ENCODE measurements at regions not wholly inside any gene's neighbourhood (a gene's known extent, or its start where the extent isn't known, plus 50 kb on each side); places are given as distances from the start of the nearest gene placed in this dataset.

GRCh38 chr12:43233861-43234260 is 318.1 kb downstream of the ADAMTS20 start:
- no peak for TF ChIP-seq POLR2A (IDR thresholded peaks at IDR 0.05)
- TF ChIP-seq CTCF (IDR thresholded peaks at IDR 0.05) = no peak

Measured in prostate gland (tissue), 2 donors.